ENCODE measurements at regions not wholly inside any gene's neighbourhood (a gene's known extent, or its start where the extent isn't known, plus 50 kb on each side); places are given as distances from the start of the nearest gene placed in this dataset.
A peak's percentile ranks its signal among the peaks of the same experiment; 100 is the strongest.

DNA sequence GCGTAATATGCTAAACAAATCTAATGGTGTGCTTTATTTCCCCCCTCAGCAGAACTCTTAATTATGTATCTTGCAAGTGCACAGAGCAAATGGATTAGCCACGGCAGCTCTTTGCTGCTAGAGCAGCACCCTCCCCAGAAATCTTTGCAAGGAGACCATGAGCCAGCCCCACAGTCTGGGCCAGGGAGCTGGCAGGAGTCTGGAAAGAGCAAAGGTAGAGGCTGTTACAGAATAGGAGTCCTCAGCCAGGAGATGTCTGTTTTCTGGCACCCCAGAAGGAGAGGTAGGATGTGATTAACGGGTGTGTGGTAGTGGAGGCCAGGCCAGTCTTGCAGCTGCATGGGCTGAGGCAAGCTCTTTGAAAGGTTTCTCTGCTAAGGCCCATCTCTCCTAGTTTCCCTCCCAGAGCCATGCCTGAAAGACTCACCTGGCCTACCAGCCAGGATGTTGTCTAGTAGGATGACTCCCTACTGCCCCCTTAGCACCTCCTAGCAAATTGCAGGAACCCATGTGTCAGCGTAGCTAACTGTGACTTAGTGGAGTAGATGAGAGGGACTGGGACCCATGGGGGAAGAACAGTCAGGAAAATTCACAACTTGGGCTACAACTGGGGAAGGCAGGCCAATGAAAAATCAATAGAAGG lies 557.2 kb downstream of the BUD13 start:
- WGBS, 2 experiments (ENCODE audit: insufficient coverage in 1 of 2, insufficient read length in 1 of 2), result 88% methylated on average over 1 to 4 of the region's 4 CpGs
- no peak overlapping the region for H3K27ac Mint-ChIP-seq
- peak; percentile 87 for DNase-seq

DNA sequence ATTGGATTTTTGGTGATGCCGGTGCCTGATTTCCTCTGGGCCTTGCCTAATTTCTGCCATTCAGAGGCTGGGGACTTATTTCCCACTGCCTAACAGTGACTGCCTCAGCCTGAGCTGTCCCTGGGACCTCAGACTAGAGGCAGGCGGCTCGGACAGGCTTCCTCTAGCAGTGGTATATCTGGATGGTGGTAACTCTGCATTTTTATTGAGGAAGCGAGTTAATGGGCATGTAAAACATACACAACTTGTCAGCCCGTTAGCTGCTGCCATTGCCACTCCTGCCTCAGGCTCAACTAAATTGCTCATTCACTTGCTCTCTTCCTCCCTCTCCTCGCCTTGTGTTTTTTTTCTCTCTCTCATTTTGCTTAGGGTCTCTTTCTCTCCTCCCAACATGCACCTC lies 561.6 kb downstream of the BUD13 start:
- no peak for DNase-seq
- no peak overlapping the region for H3K4me3 Mint-ChIP-seq
- Histone ChIP-seq H3K27ac (ENCODE audit: low read depth, low read length) (no peak overlapping the region), H3K9ac (ENCODE audit: extremely low read depth, low read length, poor library complexity, severe bottlenecking) (no peak overlapping the region), H3K27me3 (ENCODE audit: control insufficient read depth, insufficient read depth, low read length, poor library complexity, severe bottlenecking) (no peaks in the 10 kb centered on the region), H3K4me1 (ENCODE audit: control insufficient read depth, insufficient read depth, low read length) (no peaks in the 10 kb centered on the region), H3K9me3 (ENCODE audit: control insufficient read depth, low read length) (no peaks in the 10 kb centered on the region), H3K4me3 (ENCODE audit: low read length) (no peak overlapping the region), H3K36me3 (ENCODE audit: control insufficient read depth, insufficient read depth, low read length) (no peaks in the 10 kb centered on the region)
- no peak overlapping the region for H3K27ac Mint-ChIP-seq
- no peaks in the 10 kb centered on the region for H3K36me3 Mint-ChIP-seq (ENCODE audit: low read depth)
- H3K9me3 Mint-ChIP-seq, result no peaks in the 10 kb centered on the region
- H3K27me3 Mint-ChIP-seq (ENCODE audit: insufficient read depth), result peaks cover 1% of the 10 kb centered on the region
- TF ChIP-seq, protein P1, sequence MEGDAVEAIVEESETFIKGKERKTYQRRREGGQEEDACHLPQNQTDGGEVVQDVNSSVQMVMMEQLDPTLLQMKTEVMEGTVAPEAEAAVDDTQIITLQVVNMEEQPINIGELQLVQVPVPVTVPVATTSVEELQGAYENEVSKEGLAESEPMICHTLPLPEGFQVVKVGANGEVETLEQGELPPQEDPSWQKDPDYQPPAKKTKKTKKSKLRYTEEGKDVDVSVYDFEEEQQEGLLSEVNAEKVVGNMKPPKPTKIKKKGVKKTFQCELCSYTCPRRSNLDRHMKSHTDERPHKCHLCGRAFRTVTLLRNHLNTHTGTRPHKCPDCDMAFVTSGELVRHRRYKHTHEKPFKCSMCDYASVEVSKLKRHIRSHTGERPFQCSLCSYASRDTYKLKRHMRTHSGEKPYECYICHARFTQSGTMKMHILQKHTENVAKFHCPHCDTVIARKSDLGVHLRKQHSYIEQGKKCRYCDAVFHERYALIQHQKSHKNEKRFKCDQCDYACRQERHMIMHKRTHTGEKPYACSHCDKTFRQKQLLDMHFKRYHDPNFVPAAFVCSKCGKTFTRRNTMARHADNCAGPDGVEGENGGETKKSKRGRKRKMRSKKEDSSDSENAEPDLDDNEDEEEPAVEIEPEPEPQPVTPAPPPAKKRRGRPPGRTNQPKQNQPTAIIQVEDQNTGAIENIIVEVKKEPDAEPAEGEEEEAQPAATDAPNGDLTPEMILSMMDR (conservative IDR thresholded peaks at IDR 0.05), result no peak
- H3K4me1 Mint-ChIP-seq, result peaks cover 4% of the 10 kb centered on the region
- WGBS, 2 experiments (ENCODE audit: insufficient coverage in 1 of 2, insufficient read length in 1 of 2), result 84 to 92% methylated on average over 3 to 6 of the region's 6 CpGs

More for the DNA sequence above, 557.2 kb downstream of the BUD13 start:
- H3K36me3 Mint-ChIP-seq (ENCODE audit: low read depth), result no peaks in the 10 kb centered on the region
- no peak overlapping the region for H3K4me3 Mint-ChIP-seq
- H3K4me1 Mint-ChIP-seq, result peaks cover 4% of the 10 kb centered on the region
- Histone ChIP-seq H3K4me3 (ENCODE audit: low read length) (no peak overlapping the region), H3K4me1 (ENCODE audit: control insufficient read depth, insufficient read depth, low read length) (no peaks in the 10 kb centered on the region), H3K27ac (ENCODE audit: low read depth, low read length) (no peak overlapping the region), H3K9me3 (ENCODE audit: control insufficient read depth, low read length) (no peaks in the 10 kb centered on the region), H3K9ac (ENCODE audit: extremely low read depth, low read length, poor library complexity, severe bottlenecking) (no peak overlapping the region), H3K36me3 (ENCODE audit: control insufficient read depth, insufficient read depth, low read length) (no peaks in the 10 kb centered on the region), H3K27me3 (ENCODE audit: control insufficient read depth, insufficient read depth, low read length, poor library complexity, severe bottlenecking) (no peaks in the 10 kb centered on the region)
- peaks cover 3% of the 10 kb centered on the region for H3K27me3 Mint-ChIP-seq (ENCODE audit: insufficient read depth)
- TF ChIP-seq, protein P1 (conservative IDR thresholded peaks at IDR 0.05), result peak; percentile 84
- H3K9me3 Mint-ChIP-seq, result peaks cover 11% of the 10 kb centered on the region

DNA sequence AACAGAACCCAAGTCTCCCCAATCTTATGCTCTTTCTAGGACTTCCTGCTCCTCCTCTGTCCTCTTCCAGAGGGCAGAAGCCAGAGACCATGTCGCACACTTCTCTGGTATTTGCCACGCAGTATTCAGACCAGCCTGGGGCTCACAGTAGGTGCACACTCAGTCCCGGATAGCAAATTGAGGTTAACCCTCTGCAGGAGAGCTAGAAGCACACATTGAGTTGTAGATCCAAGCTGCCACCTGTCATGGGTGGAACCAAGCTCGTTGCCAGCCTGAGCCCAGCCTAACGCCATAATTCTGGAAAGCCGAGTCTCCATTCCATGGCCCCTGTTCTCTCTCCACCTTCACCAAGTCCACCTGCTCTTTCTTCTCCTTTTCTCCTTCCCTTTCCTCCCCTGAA lies 562.1 kb downstream of the BUD13 start:
- Histone ChIP-seq H3K9ac (ENCODE audit: extremely low read depth, low read length, poor library complexity, severe bottlenecking) (no peak overlapping the region), H3K4me3 (ENCODE audit: low read length) (no peak overlapping the region), H3K36me3 (ENCODE audit: control insufficient read depth, insufficient read depth, low read length) (no peaks in the 10 kb centered on the region), H3K4me1 (ENCODE audit: control insufficient read depth, insufficient read depth, low read length) (no peaks in the 10 kb centered on the region), H3K27me3 (ENCODE audit: control insufficient read depth, insufficient read depth, low read length, poor library complexity, severe bottlenecking) (no peaks in the 10 kb centered on the region), H3K27ac (ENCODE audit: low read depth, low read length) (no peak overlapping the region), H3K9me3 (ENCODE audit: control insufficient read depth, low read length) (no peaks in the 10 kb centered on the region)
- peaks cover 4% of the 10 kb centered on the region for H3K4me1 Mint-ChIP-seq
- no peaks in the 10 kb centered on the region for H3K36me3 Mint-ChIP-seq (ENCODE audit: low read depth)
- H3K27me3 Mint-ChIP-seq (ENCODE audit: insufficient read depth), result peaks cover 1% of the 10 kb centered on the region
- H3K9me3 Mint-ChIP-seq, result no peaks in the 10 kb centered on the region
- H3K4me3 Mint-ChIP-seq, result no peak overlapping the region
- no peak overlapping the region for H3K27ac Mint-ChIP-seq
- DNase-seq, result no peak
- WGBS, 2 experiments (ENCODE audit: insufficient coverage in 1 of 2, insufficient read length in 1 of 2), result 90 to 92% methylated on average over 6 of the region's 6 CpGs
- TF ChIP-seq, protein P1 (conservative IDR thresholded peaks at IDR 0.05), result no peak

All from endodermal cell (in vitro differentiated cells).